Ishikawa (cell line): ENCODE measurements at regions not wholly inside any gene's neighbourhood (a gene's known extent, or its start where the extent isn't known, plus 50 kb on each side); places are given as distances from the start of the nearest gene placed in this dataset.

ENCODE experiments used
- CEBPB ChIP-seq: IDR thresholded peaks from 2 replicates; pipeline ENCODE4 v1.6.1; 2012
- EP300 ChIP-seq: IDR thresholded peaks from 2 replicates; pipeline ENCODE4 v1.6.1; 2012; ENCODE audit warnings: borderline replicate concordance
- FOXM1 ChIP-seq: IDR thresholded peaks from 2 replicates; pipeline ENCODE4 v1.6.1; 2012; ENCODE audit warnings: low read depth, borderline replicate concordance
- MAX ChIP-seq: IDR thresholded peaks from 2 replicates; pipeline ENCODE4 v1.6.1; 2012
- NFIC ChIP-seq: IDR thresholded peaks from 2 replicates; pipeline ENCODE4 v1.6.1; 2012
- RAD21 ChIP-seq: IDR thresholded peaks from 2 replicates; pipeline ENCODE4 v1.6.1; 2012; ENCODE audit warnings: low read depth
- REST ChIP-seq: IDR thresholded peaks from 2 replicates; pipeline ENCODE4 v1.6.1; 2012; ENCODE audit warnings: low read depth, mild to moderate bottlenecking
- TAF1 ChIP-seq: IDR thresholded peaks from 2 replicates; pipeline ENCODE4 v1.6.1; 2012; ENCODE audit warnings: low read depth, mild to moderate bottlenecking
- TCF12 ChIP-seq: IDR thresholded peaks from 2 replicates; pipeline ENCODE4 v1.6.1; 2012; ENCODE audit warnings: low read depth
- TEAD4 ChIP-seq: IDR thresholded peaks from 2 replicates; pipeline ENCODE4 v1.6.1; 2012
- ZBTB7A ChIP-seq: IDR thresholded peaks from 2 replicates; pipeline ENCODE4 v1.6.1; 2012; ENCODE audit warnings: low read depth

- no peak for TF ChIP-seq TCF12
- no peak for TF ChIP-seq REST
- no peak for TF ChIP-seq TAF1
- no peak for TF ChIP-seq FOXM1
- TF ChIP-seq TEAD4 = no peak
- no peak for TF ChIP-seq MAX
- TF ChIP-seq EP300 = no peak
- TF ChIP-seq RAD21 = no peak
- no peak for TF ChIP-seq CEBPB
- no peak for TF ChIP-seq NFIC
- TF ChIP-seq ZBTB7A = no peak
Observed at GRCh38 chr5:17847286-17847685, 213.0 kb downstream of the TAF11L14 start.
